NCI-H82 treated with DMSO at 0.1 percent for 48 hours (cell line): ENCODE measurements at regions not wholly inside any gene's neighbourhood (a gene's known extent, or its start where the extent isn't known, plus 50 kb on each side); places are given as distances from the start of the nearest gene placed in this dataset.
"Not testable (repeated sequence)": the region's sequence is repeated elsewhere in the genome, so short reads cannot be mapped to it uniquely, and the experiment has no call there.

ENCODE experiments used
- DNase-seq: peaks from one replicate; lab custom pipeline; 2025; ENCODE audit not compliant: unreplicated experiment; lab: John Stamatoyannopoulos, UW

GRCh38 chr17:22304667-22305303 lies 612.5 kb downstream of the KCNJ18 start:
- no peak for DNase-seq

GRCh38 chr17:22305356-22306071 lies 613.2 kb downstream of the KCNJ18 start:
- no peak for DNase-seq

GRCh38 chr17:22310292-22310691 lies 618.0 kb downstream of the KCNJ18 start:
- DNase-seq, result not testable (repeated sequence)

- DNase-seq, result peak; percentile 36
These were observed 618.7 kb downstream of the KCNJ18 start for GRCh38 chr17:22310717-22311686.

- DNase-seq, result not testable (repeated sequence)
These were observed 628.7 kb downstream of the KCNJ18 start for GRCh38 chr17:22321001-22321400.

GRCh38 chr17:22322893-22323550 lies 630.7 kb downstream of the KCNJ18 start:
- not testable (repeated sequence) for DNase-seq

GRCh38 chr17:22337467-22337866 lies 645.1 kb downstream of the KCNJ18 start:
- DNase-seq, result no peak

GRCh38 chr17:22356603-22357002 lies 664.3 kb downstream of the KCNJ18 start:
- DNase-seq, result not testable (repeated sequence)

GRCh38 chr17:22370988-22371387 lies 678.7 kb downstream of the KCNJ18 start:
- DNase-seq, result not testable (repeated sequence)

- DNase-seq, result no peak
These were observed 681.6 kb downstream of the KCNJ18 start for GRCh38 chr17:22373911-22374310.

- DNase-seq, result no peak
These were observed 682.4 kb downstream of the KCNJ18 start for GRCh38 chr17:22374741-22375140.

- not testable (repeated sequence) for DNase-seq
These were observed 684.4 kb downstream of the KCNJ18 start for GRCh38 chr17:22376747-22377146.

- not testable (repeated sequence) for DNase-seq
These were observed 686.4 kb downstream of the KCNJ18 start for GRCh38 chr17:22378748-22379147.

- DNase-seq, result not testable (repeated sequence)
These were observed 689.3 kb downstream of the KCNJ18 start for GRCh38 chr17:22381589-22381988.

- DNase-seq, result not testable (repeated sequence)
These were observed 691.6 kb downstream of the KCNJ18 start for GRCh38 chr17:22383772-22384460.

GRCh38 chr17:22384461-22384800 lies 692.1 kb downstream of the KCNJ18 start:
- DNase-seq, result not testable (repeated sequence)

- DNase-seq, result not testable (repeated sequence)
These were observed 706.1 kb downstream of the KCNJ18 start for GRCh38 chr17:22398446-22398845.

- DNase-seq, result not testable (repeated sequence)
These were observed 706.7 kb downstream of the KCNJ18 start for GRCh38 chr17:22399037-22399436.

- DNase-seq, result not testable (repeated sequence)
These were observed 712.8 kb downstream of the KCNJ18 start for GRCh38 chr17:22405080-22405479.

- no peak for DNase-seq
These were observed 716.9 kb downstream of the KCNJ18 start for GRCh38 chr17:22409160-22409751.
